GM19463 (cell line): ENCODE measurements at regions not wholly inside any gene's neighbourhood (a gene's known extent, or its start where the extent isn't known, plus 50 kb on each side); places are given as distances from the start of the nearest gene placed in this dataset.
"Not testable (repeated sequence)": the region's sequence is repeated elsewhere in the genome, so short reads cannot be mapped to it uniquely, and the experiment has no call there.

Experiments used
- ATAC-seq: cut with Tn5 transposase; IDR thresholded peaks from one replicate; pipeline ENCODE4 v1.9.1; 2021; ENCODE audit warnings: mild to moderate bottlenecking, moderate library complexity; ENCODE audit not compliant: unreplicated experiment

- no peak for ATAC-seq
These were observed 76.1 kb upstream of the PDSS1 start for GRCh38 chr10:26621243-26621888.

DNA sequence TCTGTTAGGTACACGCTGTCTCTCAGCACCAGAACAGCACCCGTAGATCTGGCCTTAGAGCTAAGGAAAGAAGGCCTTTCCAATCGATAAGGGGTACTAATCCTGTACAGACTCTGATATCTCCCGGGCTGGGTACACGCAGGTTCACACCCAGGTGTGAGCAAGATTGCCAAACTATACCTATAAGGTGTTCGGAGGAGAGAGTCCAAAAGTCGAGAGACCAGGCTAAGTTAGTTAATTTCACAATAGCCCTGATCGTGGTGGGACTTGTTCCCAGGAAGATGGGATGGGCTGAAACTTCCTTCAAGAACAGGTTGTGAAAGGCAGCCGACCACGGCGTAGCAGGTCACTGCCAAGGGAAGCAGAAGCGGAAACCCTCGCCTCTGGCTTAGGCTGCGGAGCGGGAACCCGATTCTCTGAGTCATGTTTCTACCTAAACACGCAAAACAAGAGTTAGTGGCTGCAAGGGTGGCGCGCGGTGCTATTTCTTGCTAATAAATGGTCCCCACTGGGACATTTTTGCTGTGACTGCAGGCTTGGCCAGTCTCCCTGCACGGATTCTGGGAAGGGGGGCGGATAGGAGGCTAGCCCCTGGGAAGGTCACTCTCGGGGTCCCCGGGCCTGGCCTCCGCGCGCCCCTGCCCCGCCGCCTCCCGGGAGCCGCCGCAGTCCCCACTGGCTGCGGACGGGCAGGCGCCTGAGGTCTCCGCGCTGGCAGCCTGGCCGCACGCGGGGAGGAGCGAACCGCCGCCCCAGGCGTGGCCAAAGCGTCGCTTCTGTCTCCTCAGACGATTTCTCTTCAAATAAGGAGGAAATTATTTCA, 75.4 kb upstream of the PDSS1 start:
- ATAC-seq, result peak; percentile 76

DNA sequence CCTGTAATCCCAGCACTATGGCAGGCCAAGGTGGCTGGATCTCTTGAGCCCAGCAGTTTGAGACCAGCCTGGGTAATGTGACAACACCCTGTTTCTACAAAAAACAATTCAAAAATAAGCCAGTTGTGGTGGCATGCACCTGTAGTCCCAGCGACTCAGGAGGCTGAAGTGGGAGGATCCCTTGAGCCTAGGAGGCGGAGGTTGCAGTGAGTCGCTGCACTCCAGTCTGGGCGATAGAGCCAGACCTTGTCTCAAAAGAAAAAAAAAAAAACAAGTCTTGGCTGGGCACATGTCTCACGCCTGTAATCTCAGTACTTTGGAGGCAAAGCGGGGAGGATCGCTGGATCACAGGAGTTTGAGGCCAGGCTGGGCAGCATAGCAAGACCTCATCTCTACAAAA, 74.6 kb upstream of the PDSS1 start:
- no peak for ATAC-seq

- no peak for ATAC-seq
These were observed 73.5 kb upstream of the PDSS1 start for GRCh38 chr10:26624006-26624405.

DNA sequence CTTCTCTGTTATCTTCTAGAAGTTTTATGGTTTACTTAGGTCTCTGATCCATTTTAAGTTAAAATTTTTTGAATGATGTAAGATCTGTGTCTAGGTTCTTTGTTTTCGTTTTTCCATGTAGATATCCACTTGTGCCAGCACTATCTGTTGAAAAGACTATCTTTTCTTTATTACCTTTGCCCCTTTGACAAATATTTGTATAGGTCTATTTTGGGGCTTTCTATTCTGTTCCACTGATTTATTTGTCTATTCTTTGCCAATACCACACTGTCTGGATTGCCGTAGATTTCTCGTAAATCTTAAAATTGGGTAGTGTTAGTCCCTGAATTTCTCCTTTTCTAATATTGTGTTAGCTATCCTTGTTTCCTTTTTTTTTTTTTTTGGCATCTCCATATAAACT, 71.4 kb upstream of the PDSS1 start:
- ATAC-seq, result no peak

GRCh38 chr10:26627324-26627723, 70.2 kb upstream of the PDSS1 start:
- no peak for ATAC-seq

GRCh38 chr10:26628395-26628794, 69.1 kb upstream of the PDSS1 start:
- ATAC-seq, result peak; percentile 86

- ATAC-seq, result not testable (repeated sequence)
These were observed 65.3 kb upstream of the PDSS1 start for GRCh38 chr10:26632171-26632570.

DNA sequence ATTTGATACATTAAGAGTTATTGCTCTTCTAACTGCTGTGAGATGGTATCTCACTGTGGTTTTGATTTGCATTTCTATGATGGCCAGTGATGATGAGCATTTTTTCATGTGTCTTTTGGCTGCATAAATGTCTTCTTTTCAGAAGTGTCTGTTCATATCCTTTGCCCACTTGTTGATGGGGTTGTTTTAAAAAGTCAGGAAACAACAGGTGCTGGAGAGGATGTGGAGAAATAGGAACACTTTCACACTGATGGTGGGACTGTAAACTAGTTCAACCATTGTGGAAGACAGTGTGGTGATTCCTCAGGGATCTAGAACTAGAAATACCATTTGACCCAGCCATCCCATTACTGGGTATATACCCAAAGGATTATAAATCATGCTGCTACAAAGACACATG, 63.4 kb upstream of the PDSS1 start:
- not testable (repeated sequence) for ATAC-seq

- no peak for ATAC-seq
These were observed 59.8 kb upstream of the PDSS1 start for GRCh38 chr10:26637521-26638275.

DNA sequence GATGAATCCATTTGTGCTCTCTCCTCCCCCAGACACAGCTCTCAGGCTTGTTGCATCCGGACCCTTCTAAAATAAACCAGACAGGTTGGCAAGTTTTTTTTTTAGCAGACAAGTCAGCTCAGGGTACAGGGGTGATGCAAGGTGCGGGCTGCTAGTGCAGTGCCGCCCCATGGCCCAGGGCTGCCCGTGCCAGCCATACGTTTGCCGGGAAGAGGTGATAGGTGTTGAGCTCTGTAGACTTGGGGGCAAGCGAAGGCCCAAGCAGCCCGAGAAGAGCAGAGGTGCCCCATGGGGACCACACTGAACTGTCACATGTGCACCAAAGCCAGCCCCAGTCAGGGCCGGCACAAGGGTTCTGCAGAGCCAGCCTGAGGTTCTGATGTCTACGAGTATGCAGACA, 57.1 kb upstream of the PDSS1 start:
- ATAC-seq, result no peak

- ATAC-seq, result no peak
These were observed 54.4 kb upstream of the PDSS1 start for GRCh38 chr10:26642896-26643653.

DNA sequence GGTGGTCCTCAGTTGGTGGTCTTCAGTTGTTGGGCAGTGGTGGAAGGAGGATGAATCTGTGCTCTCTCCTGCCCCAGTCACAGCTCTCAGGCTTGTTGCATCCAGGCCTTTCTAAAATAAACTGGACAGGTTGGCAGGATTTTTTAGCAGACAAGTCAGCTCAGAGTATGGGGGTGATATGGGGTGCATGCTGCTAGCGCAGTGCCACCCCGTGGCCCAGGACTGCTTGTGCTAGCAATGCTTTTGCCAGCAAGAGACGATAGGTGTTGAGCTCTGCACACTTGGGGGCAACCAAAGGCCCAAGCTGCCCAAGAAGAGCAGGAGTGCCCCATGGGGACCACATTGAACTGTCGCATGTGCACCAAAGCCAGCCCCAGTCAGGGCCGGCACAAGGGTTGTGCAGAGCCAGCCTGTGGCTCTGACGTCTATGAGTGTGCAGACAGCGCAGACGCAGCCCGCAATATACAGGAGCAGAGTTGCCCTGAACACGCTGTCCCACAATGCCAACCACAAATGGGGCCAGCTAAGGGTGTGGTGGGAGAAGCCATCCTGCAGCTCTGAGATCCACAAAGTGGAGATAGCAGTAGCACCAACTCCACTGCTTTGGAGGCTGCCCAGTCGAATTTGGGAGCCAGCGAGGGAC, 49.8 kb upstream of the PDSS1 start:
- no peak for ATAC-seq
